Keratinocyte (primary cell): ENCODE measurements at regions not wholly inside any gene's neighbourhood (a gene's known extent, or its start where the extent isn't known, plus 50 kb on each side); places are given as distances from the start of the nearest gene placed in this dataset.

Experiments
- DNase-seq: peaks from one replicate; pipeline ENCODE4 v3.0.0-alpha.2; 2011; ENCODE audit warnings: low read depth, missing footprints, low spot score
- FAIRE-seq: peaks from 2 replicates; lab custom pipeline; 2011; peaks lifted over from hg19 to GRCh38; lab: Jason Lieb, UNC
- H2AFZ ChIP-seq: 2 replicates; pipeline ENCODE4 v1.6.0; 2012; ENCODE audit warnings: low read length, control low read depth, inconsistent platforms; ENCODE audit not compliant: control insufficient read depth
- H3K27ac ChIP-seq: 2 replicates; pipeline ENCODE4 v1.5.1; 2011; ENCODE audit warnings: low read length; ENCODE audit not compliant: control insufficient read depth, insufficient read depth
- H3K27me3 ChIP-seq: 3 replicates; pipeline ENCODE4 v1.6.0; 2011; ENCODE audit warnings: low read length; ENCODE audit not compliant: control insufficient read depth, insufficient read depth; ENCODE audit errors: extremely low read depth
- H3K36me3 ChIP-seq, 2 experiments: 2 replicates in 1 of 2; 3 replicates in 1 of 2; pipeline ENCODE4 v1.5.1; 2011; ENCODE audit warnings: low read length in 2 of 2, mild to moderate bottlenecking in 1 of 2; ENCODE audit not compliant: control insufficient read depth in 2 of 2, insufficient read depth in 2 of 2; ENCODE audit errors: extremely low read depth in 1 of 2
- H3K4me1 ChIP-seq: 3 replicates; pipeline ENCODE4 v1.5.1; 2011; ENCODE audit warnings: low read length; ENCODE audit not compliant: control insufficient read depth, insufficient read depth; ENCODE audit errors: extremely low read depth
- H3K4me2 ChIP-seq: 3 replicates; pipeline ENCODE4 v1.6.0; 2011; ENCODE audit warnings: low read depth, low read length; ENCODE audit not compliant: control insufficient read depth, insufficient read depth; ENCODE audit errors: extremely low read depth
- H3K4me3 ChIP-seq, 3 experiments: fragments of 200-600 bp in 1 of 3; sonication (generic) in 1 of 3; 2 replicates in 2 of 3; 3 replicates in 1 of 3; pipeline ENCODE4 v1.5.1; 2011 to 2016; ENCODE audit warnings: low read length in 3 of 3, mild to moderate bottlenecking in 3 of 3, control low read depth in 2 of 3, inconsistent platforms in 1 of 3, low read depth in 1 of 3, mixed read lengths in 1 of 3, mixed run types in 1 of 3, moderate library complexity in 1 of 3; ENCODE audit not compliant: control insufficient read depth in 2 of 3, insufficient read depth in 2 of 3; ENCODE audit errors: extremely low read depth in 1 of 3
- H3K79me2 ChIP-seq: 2 replicates; pipeline ENCODE4 v1.6.0; 2012; ENCODE audit warnings: low read length; ENCODE audit not compliant: control insufficient read depth, insufficient read depth
- H3K9ac ChIP-seq: 3 replicates; pipeline ENCODE4 v1.6.0; 2011; ENCODE audit warnings: low read length; ENCODE audit not compliant: control insufficient read depth, insufficient read depth; ENCODE audit errors: extremely low read depth
- H3K9me1 ChIP-seq: 3 replicates; pipeline ENCODE4 v1.6.0; 2011; ENCODE audit warnings: low read length; ENCODE audit not compliant: control insufficient read depth, insufficient read depth; ENCODE audit errors: extremely low read depth
- H3K9me3 ChIP-seq: 2 replicates; pipeline ENCODE4 v1.5.1; 2012; ENCODE audit warnings: low read depth, low read length; ENCODE audit not compliant: control insufficient read depth
- H4K20me1 ChIP-seq: 3 replicates; pipeline ENCODE4 v1.6.0; 2011; ENCODE audit warnings: low read length; ENCODE audit not compliant: control insufficient read depth, insufficient read depth; ENCODE audit errors: extremely low read depth
- EZH2 ChIP-seq: IDR thresholded peaks from one replicate; pipeline ENCODE4 v1.6.1; 2012; ENCODE audit warnings: inconsistent platforms, mild to moderate bottlenecking, low read length, moderate library complexity
- dilution Hi-C: fragments of 300-500 bp; cut with MboI; formaldehyde crosslinking; loops from one replicate; pipeline ENCODE4 v1.7.0; 2020; ENCODE audit warnings: low sequenced_read_pairs; ENCODE audit not compliant: extremely low pct_ligation_motif_present
- TF ChIP-seq, protein P1 (sequence below), 3 experiments: IDR thresholded peaks in 1 of 3; conservative IDR thresholded peaks in 1 of 3; optimal IDR thresholded peaks in 1 of 3; 2 replicates in 2 of 3; 3 replicates in 1 of 3; pipeline versions ENCODE3 to v1.5.1; 2011; ENCODE audit warnings: low read length in 3 of 3, mild to moderate bottlenecking in 3 of 3, moderate library complexity in 2 of 3, control low read depth in 1 of 3, inconsistent platforms in 1 of 3; ENCODE audit not compliant: insufficient read depth in 2 of 3; ENCODE audit errors: extremely low read depth in 1 of 3

DNA sequence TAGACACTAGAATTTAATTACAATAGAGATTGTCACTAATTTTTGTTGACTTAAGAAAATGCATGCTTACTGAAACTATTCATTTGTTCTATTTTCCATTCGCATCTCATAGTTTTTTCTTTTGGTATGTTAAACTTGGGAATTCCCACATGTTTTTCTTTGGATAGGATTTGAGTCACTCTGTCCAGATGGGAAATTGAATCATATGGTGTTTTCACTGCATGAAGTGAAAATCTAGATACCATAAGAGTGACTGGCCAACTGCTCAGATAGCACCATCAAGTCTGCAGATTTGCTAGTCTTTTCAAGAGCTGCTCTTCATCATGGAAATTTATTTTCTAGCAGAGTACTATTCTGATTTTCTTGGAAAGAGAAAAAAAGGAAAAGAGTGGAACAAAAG is 172.6 kb downstream of the FAM47B start:
- Histone ChIP-seq H3K27ac (no peak overlapping the region), H4K20me1 (no peaks in the 10 kb centered on the region), H3K9ac (no peak overlapping the region), H3K9me1 (no peaks in the 10 kb centered on the region), H3K4me3 (no peak overlapping the region), H3K4me2 (no peak overlapping the region), H3K27me3 (no peaks in the 10 kb centered on the region), H3K9me3 (no peaks in the 10 kb centered on the region), H3K36me3 (no peaks in the 10 kb centered on the region), H3K4me1 (no peaks in the 10 kb centered on the region), H3K79me2 (no peaks in the 10 kb centered on the region), H2AFZ (no peak overlapping the region)
- DNase-seq (no peak), FAIRE-seq (no peak)
- dilution Hi-C loops, result no loop called here
- TF ChIP-seq, protein P1, sequence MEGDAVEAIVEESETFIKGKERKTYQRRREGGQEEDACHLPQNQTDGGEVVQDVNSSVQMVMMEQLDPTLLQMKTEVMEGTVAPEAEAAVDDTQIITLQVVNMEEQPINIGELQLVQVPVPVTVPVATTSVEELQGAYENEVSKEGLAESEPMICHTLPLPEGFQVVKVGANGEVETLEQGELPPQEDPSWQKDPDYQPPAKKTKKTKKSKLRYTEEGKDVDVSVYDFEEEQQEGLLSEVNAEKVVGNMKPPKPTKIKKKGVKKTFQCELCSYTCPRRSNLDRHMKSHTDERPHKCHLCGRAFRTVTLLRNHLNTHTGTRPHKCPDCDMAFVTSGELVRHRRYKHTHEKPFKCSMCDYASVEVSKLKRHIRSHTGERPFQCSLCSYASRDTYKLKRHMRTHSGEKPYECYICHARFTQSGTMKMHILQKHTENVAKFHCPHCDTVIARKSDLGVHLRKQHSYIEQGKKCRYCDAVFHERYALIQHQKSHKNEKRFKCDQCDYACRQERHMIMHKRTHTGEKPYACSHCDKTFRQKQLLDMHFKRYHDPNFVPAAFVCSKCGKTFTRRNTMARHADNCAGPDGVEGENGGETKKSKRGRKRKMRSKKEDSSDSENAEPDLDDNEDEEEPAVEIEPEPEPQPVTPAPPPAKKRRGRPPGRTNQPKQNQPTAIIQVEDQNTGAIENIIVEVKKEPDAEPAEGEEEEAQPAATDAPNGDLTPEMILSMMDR (optimal IDR thresholded peaks at IDR 0.05 in 1 of 3, IDR thresholded peaks at IDR 0.05 in 1 of 3, conservative IDR thresholded peaks at IDR 0.05 in 1 of 3; ENCODE audit: extremely low read depth in 1 of 3, insufficient read depth in 2 of 3, low read length in 3 of 3), result no peak
- no peak for TF ChIP-seq EZH2

DNA sequence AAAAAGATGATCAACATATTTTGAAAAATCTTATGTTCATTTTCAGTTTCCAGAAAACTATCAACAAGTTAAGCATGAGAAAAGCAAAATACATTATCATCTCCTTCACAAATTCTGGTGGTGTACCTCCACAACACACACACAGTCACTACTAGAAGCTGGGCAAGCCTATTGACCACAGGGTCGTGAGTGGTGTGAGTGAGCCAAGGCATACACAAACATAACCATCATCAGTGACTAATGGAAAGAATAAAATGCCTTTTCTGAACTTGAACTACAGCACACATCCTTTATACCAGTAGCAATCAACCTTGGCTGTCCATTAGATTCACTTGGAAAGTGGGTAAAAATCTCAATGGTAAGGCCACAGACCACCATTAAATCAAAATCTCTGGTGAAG is 180.2 kb downstream of the FAM47B start:
- H3K9me1 ChIP-seq, result no peaks in the 10 kb centered on the region
- H3K4me3 ChIP-seq, result no peak overlapping the region
- H3K4me2 ChIP-seq, result no peak overlapping the region
- TF ChIP-seq, protein P1 (optimal IDR thresholded peaks at IDR 0.05 in 1 of 3, IDR thresholded peaks at IDR 0.05 in 1 of 3, conservative IDR thresholded peaks at IDR 0.05 in 1 of 3; ENCODE audit: extremely low read depth in 1 of 3, insufficient read depth in 2 of 3, low read length in 3 of 3), result no peak
- no peak for TF ChIP-seq EZH2
- H2AFZ ChIP-seq, result no peak overlapping the region
- H4K20me1 ChIP-seq, result no peaks in the 10 kb centered on the region
- no peaks in the 10 kb centered on the region for H3K9me3 ChIP-seq
- no peaks in the 10 kb centered on the region for H3K27me3 ChIP-seq
- dilution Hi-C loops, result no loop called here
- no peaks in the 10 kb centered on the region for H3K36me3 ChIP-seq
- DNase-seq (no peak), FAIRE-seq (no peak)
- no peak overlapping the region for H3K27ac ChIP-seq
- H3K9ac ChIP-seq, result no peak overlapping the region
- no peaks in the 10 kb centered on the region for H3K4me1 ChIP-seq
- no peaks in the 10 kb centered on the region for H3K79me2 ChIP-seq
